ENCODE measurements at regions not wholly inside any gene's neighbourhood (a gene's known extent, or its start where the extent isn't known, plus 50 kb on each side); places are given as distances from the start of the nearest gene placed in this dataset.

DNA sequence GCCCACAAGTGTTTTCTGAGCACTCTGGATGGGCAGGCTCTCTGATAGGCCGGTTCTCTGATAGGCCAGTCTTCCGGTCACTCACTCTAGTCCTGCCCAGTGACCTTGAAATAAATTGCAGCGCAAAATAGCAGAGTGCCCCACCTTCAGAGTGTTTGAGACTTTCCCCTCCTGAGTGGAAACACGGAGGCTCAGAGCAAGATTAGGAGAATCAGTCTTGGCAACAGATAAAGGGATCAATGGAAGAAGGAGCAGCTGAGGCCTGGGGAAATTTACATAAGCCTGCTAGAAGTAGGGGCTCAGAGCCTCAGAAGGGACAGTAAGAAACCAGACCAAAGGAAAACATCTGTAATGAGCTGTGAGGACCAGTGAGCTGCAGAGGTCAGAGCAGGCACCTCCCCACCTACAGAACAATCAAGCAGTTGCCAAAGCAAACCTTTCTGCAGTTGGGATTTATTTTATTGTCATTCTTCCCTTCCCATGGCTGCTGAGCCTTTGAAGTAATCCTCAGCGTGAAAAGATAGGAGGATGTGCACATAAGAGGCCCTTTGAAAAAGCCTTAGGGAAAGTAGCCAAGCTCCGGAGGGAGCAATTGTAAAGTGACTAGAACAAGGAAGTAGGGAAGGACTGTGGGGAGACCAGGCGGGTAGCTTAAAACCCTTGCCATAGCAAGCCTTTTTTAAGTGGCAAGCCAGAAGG is 89.1 kb upstream of the TSPAN5 start:
- no peaks in the 10 kb centered on the region for H3K36me3 Mint-ChIP-seq (ENCODE audit: low read depth)
- H3K27ac Mint-ChIP-seq: no peak overlapping the region
- CTCF ChIA-PET: interaction anchor here (0.6 to 2.8 kb wide), 3 partner anchors 12 to 469 kb away, joined by 3 to 6 read pairs (median 3); no protein-coding TSS in a partner anchor
- DNase-seq: no peak
- H3K4me3 Mint-ChIP-seq: no peak overlapping the region
- POLR2A ChIA-PET: no interaction called here
- H3K9me3 Mint-ChIP-seq: peaks cover 2% of the 10 kb centered on the region
- H3K27me3 Mint-ChIP-seq: no peaks in the 10 kb centered on the region
- H3K4me1 Mint-ChIP-seq: no peaks in the 10 kb centered on the region

DNA sequence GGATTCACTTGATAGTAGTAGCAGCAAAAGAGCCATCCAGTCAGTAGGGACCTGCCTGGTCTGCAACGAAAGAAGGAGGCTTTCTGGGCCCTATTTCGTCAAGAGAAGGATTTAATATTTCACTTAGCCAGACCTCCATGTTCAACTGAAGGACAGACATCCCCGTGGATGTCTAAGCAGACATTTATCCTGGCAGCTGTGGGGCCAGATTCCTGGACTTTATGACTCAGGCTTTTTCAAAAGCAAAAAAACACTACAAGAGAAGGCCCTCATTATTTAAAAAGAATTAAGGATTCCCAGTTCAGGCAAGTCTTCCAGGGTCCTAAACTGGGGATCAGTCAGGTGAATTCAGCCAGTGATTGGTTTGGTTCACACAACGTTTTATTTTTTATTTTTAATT is 88.5 kb upstream of the TSPAN5 start:
- Mint-ChIP-seq H3K4me3 (no peak overlapping the region), H3K4me1 (no peaks in the 10 kb centered on the region), H3K9me3 (peaks cover 2% of the 10 kb centered on the region), H3K36me3 (ENCODE audit: low read depth) (no peaks in the 10 kb centered on the region), H3K27me3 (no peaks in the 10 kb centered on the region), H3K27ac (no peak overlapping the region)
- POLR2A ChIA-PET: no interaction called here
- CTCF ChIA-PET: interaction anchor here (0.6 to 2.8 kb wide), 3 partner anchors 11 to 469 kb away, joined by 3 to 6 read pairs (median 3); no protein-coding TSS in a partner anchor
- no peak for DNase-seq

DNA sequence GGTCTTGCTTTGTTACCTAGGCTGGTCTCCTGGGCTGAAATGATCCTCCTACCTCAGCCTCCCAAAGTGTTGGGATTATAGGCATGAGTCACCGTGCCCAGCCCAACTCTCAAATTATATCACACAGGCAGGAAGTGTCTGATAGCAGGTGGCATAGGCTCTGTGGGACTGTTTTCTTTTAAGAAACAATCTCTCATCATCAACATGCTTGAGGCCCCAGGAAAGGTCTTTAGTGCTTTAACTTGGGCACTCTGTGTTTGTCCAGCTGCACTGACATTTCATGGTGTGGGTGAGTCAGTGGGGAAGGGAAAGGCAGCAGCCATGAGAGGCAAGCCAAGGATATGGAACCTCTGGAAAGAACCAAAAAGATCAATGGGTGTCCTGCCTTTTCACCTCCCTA is 88.1 kb upstream of the TSPAN5 start:
- POLR2A ChIA-PET: no interaction called here
- no peaks in the 10 kb centered on the region for H3K36me3 Mint-ChIP-seq (ENCODE audit: low read depth)

GRCh38 chr4:98745366-98745765 is 87.0 kb upstream of the TSPAN5 start:
- no peaks in the 10 kb centered on the region for H3K27me3 Mint-ChIP-seq
- no peak overlapping the region for H3K27ac Mint-ChIP-seq
- ChIA-PET CTCF (interaction anchor here (0.9 kb wide), 1 partner anchor 11 kb away, joined by 3 read pairs; no protein-coding TSS in a partner anchor), POLR2A (no interaction called here)
- DNase-seq: no peak
- peaks cover 7% of the 10 kb centered on the region for H3K9me3 Mint-ChIP-seq
- no peak overlapping the region for H3K4me3 Mint-ChIP-seq
- H3K4me1 Mint-ChIP-seq: no peaks in the 10 kb centered on the region
- H3K36me3 Mint-ChIP-seq (ENCODE audit: low read depth): no peaks in the 10 kb centered on the region

More for the DNA sequence above, 88.1 kb upstream of the TSPAN5 start:
- no peak for DNase-seq
- H3K27me3 Mint-ChIP-seq: no peaks in the 10 kb centered on the region
- H3K9me3 Mint-ChIP-seq: peaks cover 2% of the 10 kb centered on the region
- H3K4me1 Mint-ChIP-seq: no peaks in the 10 kb centered on the region
- CTCF ChIA-PET: no interaction called here
- H3K4me3 Mint-ChIP-seq: no peak overlapping the region
- no peak overlapping the region for H3K27ac Mint-ChIP-seq

DNA sequence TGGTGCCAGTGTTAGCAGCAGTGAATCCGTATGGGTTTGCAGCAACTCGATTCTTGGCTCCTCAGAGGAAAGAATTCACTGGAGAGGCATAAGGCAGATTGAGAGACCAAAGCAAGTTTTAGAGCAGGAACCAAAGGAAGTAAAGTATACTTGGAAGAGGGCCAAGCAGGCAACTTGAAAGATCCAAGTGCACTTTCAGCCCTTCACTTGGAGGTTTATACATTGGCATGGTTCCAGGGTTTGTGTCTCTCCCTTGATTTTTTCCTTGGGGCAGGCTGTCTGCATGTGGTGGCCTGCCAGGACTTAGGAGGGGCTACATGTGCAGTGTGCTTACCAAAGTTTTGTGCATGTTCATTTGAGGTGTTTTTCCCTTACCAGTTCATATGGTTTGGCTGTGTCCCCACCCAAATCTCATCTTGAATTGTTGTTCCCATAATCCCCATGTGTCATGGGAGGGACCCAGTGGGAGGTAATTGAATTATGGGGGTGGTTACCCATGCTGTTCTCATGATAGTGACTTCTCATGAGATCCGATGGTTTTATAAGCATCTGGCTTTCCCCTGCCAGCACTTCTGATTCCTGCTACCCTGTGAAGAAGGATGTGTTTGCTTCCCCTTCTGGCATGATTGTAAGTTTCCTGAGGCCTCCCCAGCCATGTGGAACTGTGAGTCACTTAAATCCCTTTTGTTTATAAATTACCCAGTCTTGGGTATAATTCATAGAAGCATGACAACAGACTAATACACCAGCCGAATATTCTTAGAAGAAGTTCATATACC is 86.2 kb upstream of the TSPAN5 start:
- ChIA-PET POLR2A (no interaction called here), CTCF (no interaction called here)
- no peaks in the 10 kb centered on the region for H3K27me3 Mint-ChIP-seq
- peaks cover 7% of the 10 kb centered on the region for H3K9me3 Mint-ChIP-seq
- no peak overlapping the region for H3K27ac Mint-ChIP-seq
- no peak for DNase-seq
- no peak overlapping the region for H3K4me3 Mint-ChIP-seq
- no peaks in the 10 kb centered on the region for H3K4me1 Mint-ChIP-seq
- no peaks in the 10 kb centered on the region for H3K36me3 Mint-ChIP-seq (ENCODE audit: low read depth)

DNA sequence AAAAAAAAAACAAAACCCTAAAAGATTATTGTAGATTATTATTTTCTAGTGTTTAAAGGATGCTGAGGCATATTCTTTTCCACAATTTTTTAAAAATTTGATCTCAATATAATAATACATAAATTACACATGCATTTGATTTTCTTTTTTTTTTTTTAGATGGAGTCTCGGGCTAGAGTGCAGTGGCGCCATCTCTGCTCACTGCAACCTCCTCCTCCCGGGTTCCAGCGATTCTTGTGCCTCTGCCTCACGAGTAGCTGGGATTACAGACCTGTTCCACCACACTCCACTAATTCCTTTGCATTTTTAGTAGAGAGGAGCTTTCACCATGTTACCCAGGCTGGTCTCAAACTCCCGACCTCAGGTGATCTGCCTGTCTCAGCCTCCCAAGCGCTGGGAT is 83.5 kb upstream of the TSPAN5 start:
- Mint-ChIP-seq H3K36me3 (ENCODE audit: low read depth) (no peaks in the 10 kb centered on the region), H3K27me3 (no peaks in the 10 kb centered on the region), H3K4me3 (no peak overlapping the region), H3K9me3 (peaks cover 14% of the 10 kb centered on the region), H3K27ac (no peak overlapping the region), H3K4me1 (no peaks in the 10 kb centered on the region)
- POLR2A ChIA-PET: no interaction called here
- DNase-seq: no peak
- CTCF ChIA-PET: interaction anchor here (0.6 to 0.8 kb wide), 3 partner anchors 9 to 78 kb away, joined by 3 to 5 read pairs (median 3); no protein-coding TSS in a partner anchor

GRCh38 chr4:98739751-98740150 is 81.3 kb upstream of the TSPAN5 start:
- DNase-seq: no peak
- H3K36me3 Mint-ChIP-seq (ENCODE audit: low read depth): no peaks in the 10 kb centered on the region
- no peak overlapping the region for H3K4me3 Mint-ChIP-seq
- POLR2A ChIA-PET: no interaction called here
- peaks cover 14% of the 10 kb centered on the region for H3K9me3 Mint-ChIP-seq
- no peak overlapping the region for H3K27ac Mint-ChIP-seq
- CTCF ChIA-PET: no interaction called here
- no peaks in the 10 kb centered on the region for H3K27me3 Mint-ChIP-seq
- no peaks in the 10 kb centered on the region for H3K4me1 Mint-ChIP-seq

- H3K27me3 Mint-ChIP-seq: no peaks in the 10 kb centered on the region
- H3K27ac Mint-ChIP-seq: no peak overlapping the region
- POLR2A ChIA-PET: interaction anchor here (0.6 kb wide), 1 partner anchor 199 kb away, joined by 3 read pairs; no protein-coding TSS in a partner anchor
- no peak overlapping the region for H3K4me3 Mint-ChIP-seq
- DNase-seq: no peak
- CTCF ChIA-PET: no interaction called here
- no peaks in the 10 kb centered on the region for H3K4me1 Mint-ChIP-seq
- no peaks in the 10 kb centered on the region for H3K36me3 Mint-ChIP-seq (ENCODE audit: low read depth)
- peaks cover 6% of the 10 kb centered on the region for H3K9me3 Mint-ChIP-seq
Measured at GRCh38 chr4:98733601-98734000, 75.2 kb upstream of the TSPAN5 start.

DNA sequence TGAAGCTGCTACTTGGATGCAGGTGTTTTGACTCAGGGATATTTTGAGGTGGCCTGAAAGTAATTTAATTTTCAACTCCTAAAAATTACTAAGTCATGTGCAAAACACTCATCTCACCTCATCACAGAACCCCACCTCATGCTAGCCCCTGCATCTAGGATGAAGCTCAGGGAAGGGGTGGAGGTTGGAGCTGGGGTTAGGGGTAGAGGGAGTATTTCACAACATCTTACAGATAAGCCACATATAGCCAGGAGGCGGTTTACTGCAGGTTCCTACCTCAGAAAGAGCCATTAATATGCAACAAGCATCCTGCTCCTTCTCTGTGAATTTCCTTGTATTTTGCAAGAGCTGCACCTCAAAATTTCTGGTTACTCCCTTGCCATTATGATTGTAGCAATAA is 70.5 kb upstream of the TSPAN5 start:
- H3K9me3 Mint-ChIP-seq: peaks cover 19% of the 10 kb centered on the region
- H3K27ac Mint-ChIP-seq: no peak overlapping the region
- H3K4me1 Mint-ChIP-seq: peaks cover 4% of the 10 kb centered on the region
- H3K36me3 Mint-ChIP-seq (ENCODE audit: low read depth): peaks cover 2% of the 10 kb centered on the region
- H3K4me3 Mint-ChIP-seq: no peak overlapping the region
- H3K27me3 Mint-ChIP-seq: peaks cover 2% of the 10 kb centered on the region
- POLR2A ChIA-PET: no interaction called here
- no peak for DNase-seq
- CTCF ChIA-PET: interaction anchor here (1.7 kb wide), 1 partner anchor 20 kb away, joined by 3 read pairs; no protein-coding TSS in a partner anchor

DNA sequence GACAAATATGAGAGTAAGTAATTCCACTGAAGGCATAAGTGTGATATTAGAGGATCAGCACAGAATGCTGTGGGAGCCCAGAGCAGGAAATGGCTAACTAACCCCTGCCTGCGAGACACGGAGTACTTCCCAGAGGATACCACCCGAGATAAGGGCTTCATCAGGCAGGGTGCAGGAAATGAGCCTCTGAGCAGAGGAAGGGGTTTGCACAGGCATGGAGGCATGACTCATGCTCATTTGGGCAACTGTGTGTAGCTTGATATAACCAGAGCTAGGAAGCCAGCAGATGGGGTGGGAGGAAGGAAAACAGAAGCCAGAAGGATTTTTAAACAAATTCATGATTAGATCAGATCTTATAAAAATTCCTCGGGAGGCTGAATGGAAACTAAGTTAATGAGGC is 70.0 kb upstream of the TSPAN5 start:
- peaks cover 19% of the 10 kb centered on the region for H3K9me3 Mint-ChIP-seq
- ChIA-PET POLR2A (no interaction called here), CTCF (interaction anchor here (1.7 kb wide), 1 partner anchor 21 kb away, joined by 3 read pairs; no protein-coding TSS in a partner anchor)
- H3K27ac Mint-ChIP-seq: no peak overlapping the region
- DNase-seq: no peak
- H3K36me3 Mint-ChIP-seq (ENCODE audit: low read depth): peaks cover 2% of the 10 kb centered on the region
- H3K4me3 Mint-ChIP-seq: no peak overlapping the region
- peaks cover 2% of the 10 kb centered on the region for H3K27me3 Mint-ChIP-seq
- peaks cover 4% of the 10 kb centered on the region for H3K4me1 Mint-ChIP-seq

- Mint-ChIP-seq H3K27me3 (peaks cover 2% of the 10 kb centered on the region), H3K9me3 (peaks cover 32% of the 10 kb centered on the region), H3K4me1 (no peaks in the 10 kb centered on the region), H3K27ac (no peak overlapping the region), H3K36me3 (ENCODE audit: low read depth) (peaks cover 5% of the 10 kb centered on the region), H3K4me3 (no peak overlapping the region)
- CTCF ChIA-PET: interaction anchor here (1.8 kb wide), 1 partner anchor 34 kb away, joined by 3 read pairs; no protein-coding TSS in a partner anchor
- POLR2A ChIA-PET: no interaction called here
- no peak for DNase-seq
Measured at GRCh38 chr4:98722000-98722399, 63.6 kb upstream of the TSPAN5 start.

- no peak for DNase-seq
- CTCF ChIA-PET: interaction anchor here (1.8 kb wide), 1 partner anchor 33 kb away, joined by 3 read pairs; no protein-coding TSS in a partner anchor
- peaks cover 27% of the 10 kb centered on the region for H3K9me3 Mint-ChIP-seq
- no peaks in the 10 kb centered on the region for H3K4me1 Mint-ChIP-seq
- POLR2A ChIA-PET: no interaction called here
- H3K4me3 Mint-ChIP-seq: no peak overlapping the region
- H3K27me3 Mint-ChIP-seq: no peaks in the 10 kb centered on the region
- H3K36me3 Mint-ChIP-seq (ENCODE audit: low read depth): peaks cover 5% of the 10 kb centered on the region
- H3K27ac Mint-ChIP-seq: no peak overlapping the region
Measured at GRCh38 chr4:98720871-98721480, 62.6 kb upstream of the TSPAN5 start.

DNA sequence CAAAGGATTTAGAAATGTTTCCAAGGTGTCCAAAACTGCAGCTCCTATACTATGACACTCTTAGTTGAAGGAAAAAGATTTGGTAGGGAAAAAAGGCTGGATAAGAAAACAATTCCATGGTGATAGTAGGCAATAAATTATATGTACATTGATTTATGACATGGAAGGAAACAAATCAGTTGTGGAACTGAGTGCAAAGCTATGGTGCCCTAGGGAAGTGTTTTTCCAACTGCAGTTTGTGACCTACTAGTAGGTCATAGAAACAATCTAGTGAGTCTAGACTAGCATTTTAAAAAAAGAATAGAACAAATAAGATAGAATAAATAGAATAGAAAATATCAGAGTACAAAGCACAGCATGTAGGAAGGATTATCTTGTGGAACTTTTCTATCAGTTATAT is 58.4 kb upstream of the TSPAN5 start:
- ChIA-PET CTCF (interaction anchor here (0.5 kb wide), 1 partner anchor 24 kb away, joined by 3 read pairs; no protein-coding TSS in a partner anchor), POLR2A (no interaction called here)
- Mint-ChIP-seq H3K27ac (no peak overlapping the region), H3K9me3 (peaks cover 15% of the 10 kb centered on the region), H3K4me3 (no peak overlapping the region), H3K4me1 (no peaks in the 10 kb centered on the region), H3K36me3 (ENCODE audit: low read depth) (peaks cover 3% of the 10 kb centered on the region), H3K27me3 (no peaks in the 10 kb centered on the region)
- no peak for DNase-seq

Data from activated CD4-positive, alpha-beta T cell treated with anti-CD3 and anti-CD28 coated beads, Interleukin-2, amount 10 ng/mL, durations not matched to agents 7 days and 5 days (primary cell).